NT2/D1 (cell line): ENCODE measurements at regions not wholly inside any gene's neighbourhood (a gene's known extent, or its start where the extent isn't known, plus 50 kb on each side); places are given as distances from the start of the nearest gene placed in this dataset.

Source experiments
- YY1 ChIP-seq: IDR thresholded peaks from 2 replicates; pipeline ENCODE4 v1.6.1; 2011; ENCODE audit not compliant: insufficient read length, insufficient read depth
- ZNF274 ChIP-seq: IDR thresholded peaks from 2 replicates; pipeline ENCODE4 v1.6.1; 2011; ENCODE audit warnings: mild to moderate bottlenecking, low read depth, low read length

GRCh38 chr20:60883496-60883895, 368.6 kb upstream of the CDH4 start:
- no peak for TF ChIP-seq YY1
- no peak for TF ChIP-seq ZNF274
